ENCODE measurements at regions not wholly inside any gene's neighbourhood (a gene's known extent, or its start where the extent isn't known, plus 50 kb on each side); places are given as distances from the start of the nearest gene placed in this dataset.

DNA sequence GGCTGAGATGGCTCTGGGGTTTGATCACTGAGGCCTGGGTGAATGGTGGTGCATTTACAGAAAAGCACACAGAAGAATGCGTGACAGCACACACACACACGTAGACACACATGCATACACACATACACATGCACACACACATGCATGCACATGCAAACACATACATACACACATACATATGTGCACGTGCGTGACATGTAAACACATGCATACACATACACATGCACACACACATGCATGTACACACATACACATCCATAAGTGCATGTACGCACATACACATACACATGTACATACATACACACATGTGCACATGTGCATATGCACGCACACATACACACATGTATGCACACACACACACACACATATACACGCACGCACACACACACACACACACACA lies 108.4 kb downstream of the AIPL1 start:
- no peaks in the 10 kb centered on the region for H3K4me1 ChIP-seq
- WGBS, 5 donors = 64 to 85% (median 72%) methylated on average over 8 of the region's 8 CpGs
- DNase-seq = no peak
- H3K27ac ChIP-seq = no peak overlapping the region
- H3K9me3 ChIP-seq = no peaks in the 10 kb centered on the region
- intact Hi-C loops (cut with DNase I; ENCODE audit: low total_unique reads) = no loop called here
- no peak overlapping the region for H3K4me3 ChIP-seq
- no peak for TF ChIP-seq EP300 (IDR thresholded peaks at IDR 0.05)
- TF ChIP-seq POLR2AphosphoS5 (IDR thresholded peaks at IDR 0.05) = no peak
- TF ChIP-seq POLR2A (IDR thresholded peaks at IDR 0.05) = no peak
- TF ChIP-seq CTCF (IDR thresholded peaks at IDR 0.05) = no peak
- peaks cover 0 to 13% (median 3%) of the 10 kb centered on the region in 3 donors for H3K27me3 ChIP-seq
- no peaks in the 10 kb centered on the region for H3K36me3 ChIP-seq

- WGBS, 5 donors = 68 to 80% (median 76%) methylated on average over 8 of the region's 8 CpGs
- TF ChIP-seq CTCF (IDR thresholded peaks at IDR 0.05) = no peak
- TF ChIP-seq EP300 (IDR thresholded peaks at IDR 0.05) = no peak
- no peak for TF ChIP-seq POLR2A (IDR thresholded peaks at IDR 0.05)
- no peak for TF ChIP-seq POLR2AphosphoS5 (IDR thresholded peaks at IDR 0.05)
These were observed 109.2 kb downstream of the AIPL1 start for GRCh38 chr17:6325741-6326140.

DNA sequence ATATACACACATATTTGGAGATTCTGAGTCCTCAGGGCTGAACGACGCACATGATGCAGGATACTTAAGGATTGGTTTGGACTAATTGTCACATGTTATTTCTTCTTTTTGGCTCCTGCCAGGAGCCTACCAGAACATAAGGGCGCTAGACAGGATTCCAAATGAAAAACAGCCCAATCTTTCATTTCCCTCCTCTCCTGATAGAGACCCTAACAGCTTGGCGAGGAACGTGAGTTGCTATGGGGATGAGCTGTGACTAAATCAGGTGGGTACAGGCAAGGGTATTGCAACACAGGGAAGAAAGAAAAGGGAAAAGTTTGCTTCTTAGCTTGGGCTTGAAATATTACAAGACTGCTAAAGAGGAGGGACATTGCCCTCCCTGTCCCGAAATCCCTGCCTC lies 109.9 kb downstream of the AIPL1 start:
- no peak for TF ChIP-seq POLR2AphosphoS5 (IDR thresholded peaks at IDR 0.05)
- no peak for TF ChIP-seq EP300 (IDR thresholded peaks at IDR 0.05)
- TF ChIP-seq CTCF (IDR thresholded peaks at IDR 0.05) = no peak
- TF ChIP-seq POLR2A (IDR thresholded peaks at IDR 0.05) = no peak
- Histone ChIP-seq H3K27me3 (peaks cover 0 to 13% (median 3%) of the 10 kb centered on the region in 3 donors), H3K36me3 (no peaks in the 10 kb centered on the region), H3K27ac (no peak overlapping the region), H3K4me1 (no peaks in the 10 kb centered on the region), H3K9me3 (no peaks in the 10 kb centered on the region), H3K4me3 (no peak overlapping the region)
- intact Hi-C loops (cut with DNase I; ENCODE audit: low total_unique reads) = no loop called here
- no peak for DNase-seq
- 74 to 84% (median 78%) methylated on average over 6 of the region's 6 CpGs for WGBS, 5 donors

More at GRCh38 chr17:6325741-6326140, 109.2 kb downstream of the AIPL1 start:
- peak overlapping the region in 1 of 5 donors; percentile 34 for H3K27ac ChIP-seq
- H3K9me3 ChIP-seq = no peaks in the 10 kb centered on the region
- DNase-seq = no peak
- no peaks in the 10 kb centered on the region for H3K4me1 ChIP-seq
- no peak overlapping the region for H3K4me3 ChIP-seq
- peaks cover 0 to 13% (median 3%) of the 10 kb centered on the region in 3 donors for H3K27me3 ChIP-seq
- H3K36me3 ChIP-seq = no peaks in the 10 kb centered on the region
- intact Hi-C loops (cut with DNase I; ENCODE audit: low total_unique reads) = no loop called here

- WGBS, 5 donors = 66 to 70% (median 69%) methylated on average over 17 of the region's 17 CpGs
- no peaks in the 10 kb centered on the region for H3K4me1 ChIP-seq
- peak in 1 of 2 donors; percentile 19 for DNase-seq
- intact Hi-C loops (cut with DNase I; ENCODE audit: low total_unique reads) = no loop called here
- H3K4me3 ChIP-seq = no peak overlapping the region
- H3K27ac ChIP-seq = no peak overlapping the region
- H3K36me3 ChIP-seq = no peaks in the 10 kb centered on the region
- no peaks in the 10 kb centered on the region for H3K9me3 ChIP-seq
- H3K27me3 ChIP-seq = peaks cover 0 to 13% (median 3%) of the 10 kb centered on the region in 3 donors
- TF ChIP-seq POLR2AphosphoS5 (IDR thresholded peaks at IDR 0.05) (no peak), CTCF (IDR thresholded peaks at IDR 0.05) (no peak), POLR2A (IDR thresholded peaks at IDR 0.05) (no peak), EP300 (IDR thresholded peaks at IDR 0.05) (no peak)
These were observed 111.1 kb downstream of the AIPL1 start for GRCh38 chr17:6323626-6324356.

All from stomach (tissue), 8 donors.